Heart left ventricle (tissue), 13 donors: ENCODE measurements at regions not wholly inside any gene's neighbourhood (a gene's known extent, or its start where the extent isn't known, plus 50 kb on each side); places are given as distances from the start of the nearest gene placed in this dataset.

Experiments
- POLR2A ChIP-seq, 2 donors: fragments of 450-650 bp; IDR thresholded peaks; one replicate each; pipeline ENCODE4 v1.6.1; 2017; ENCODE audit warnings: antibody characterized with exemption in 2 of 2, mild to moderate bottlenecking in 2 of 2, moderate library complexity in 2 of 2
- TF ChIP-seq, protein P1 (sequence below), 12 donors: fragments of 200-600 bp; sonication (generic) in 4 of 12; IDR thresholded peaks; one replicate each; pipeline versions ENCODE4 v1.5.0 to v1.8.0; 2018 to 2022; ENCODE audit warnings: antibody characterized with exemption in 12 of 12, mild to moderate bottlenecking in 5 of 12
- donor health status: ischemic (EF 13 %, LVEDD 7.1; RV severe dilation, severe dysfunction).
- donor health status: DM: no; HTN: yes; CAD: no.
- donor health status: DM: no; HTN: no; CAD: no.
- donor health status: ischemic (EF 25% LVEDD 6.9; RV normal size, moderate dysfunction).
- donor health status: ischemic (EF 25% LVEDD 5.7; RV mildly dilated, moderate dysfunction).
- donor health status: ischemic (EF 35%, LVEDD 5.7; RV mildly dilated, moderate dysfunction).
- donor health status: nonischemic (EF 11% LVEDD 7.7; RV severe dilation, severe dysfunction).
- donor health status: DM: yes; HTN: yes; CAD: no.
- donor health status: PGD.
- donor health status: ischemic (EF 29% LVEDD 5.4; RV normal size, mild dysfunction).
- donor health status: nonischemic (EF 23%, LVEDD 6.1; RV moderate dilation, normal function).

DNA sequence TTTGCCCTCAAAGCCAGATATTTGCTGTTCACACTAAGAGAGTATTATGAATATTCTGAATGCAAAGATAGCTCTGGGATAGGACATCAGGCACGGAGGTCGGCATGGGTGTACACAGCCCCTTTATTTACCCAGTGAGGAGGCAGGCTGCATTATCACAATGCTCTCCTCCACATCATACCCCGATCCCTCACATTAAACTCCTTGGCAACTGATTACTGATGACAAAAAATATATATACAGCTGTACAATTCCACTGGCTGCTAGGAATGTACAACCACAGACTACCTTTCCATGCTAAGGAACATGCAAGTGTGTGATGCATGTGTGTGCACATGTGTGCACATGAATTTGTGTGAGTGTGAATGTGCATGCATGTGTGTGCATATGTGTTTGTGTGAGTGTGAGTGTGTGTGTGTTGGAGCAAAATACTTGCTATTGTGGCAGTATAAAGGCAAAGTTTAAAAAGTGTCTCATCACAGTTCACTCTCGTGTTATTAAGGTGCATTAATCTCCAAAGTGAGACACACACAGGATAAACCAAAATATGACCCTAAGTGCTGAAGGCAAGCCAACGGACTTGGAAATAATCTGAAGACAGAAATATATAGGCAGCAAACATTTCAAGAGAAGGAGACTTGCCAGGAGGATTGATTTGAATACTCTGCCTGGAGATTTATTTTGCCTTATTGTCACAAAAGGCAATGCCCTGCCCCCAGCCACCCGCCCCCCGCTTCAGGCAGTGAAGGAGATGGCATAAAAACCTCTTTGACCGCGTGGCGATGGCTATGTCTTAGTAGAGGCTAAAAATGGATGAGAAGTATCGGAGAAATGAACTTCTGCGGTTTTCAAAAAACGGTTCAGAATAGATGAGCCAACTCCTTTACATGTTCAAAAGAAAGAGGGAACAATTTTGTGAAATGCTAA lies 274.8 kb downstream of the TSHZ3 start:
- TF ChIP-seq, protein P1, sequence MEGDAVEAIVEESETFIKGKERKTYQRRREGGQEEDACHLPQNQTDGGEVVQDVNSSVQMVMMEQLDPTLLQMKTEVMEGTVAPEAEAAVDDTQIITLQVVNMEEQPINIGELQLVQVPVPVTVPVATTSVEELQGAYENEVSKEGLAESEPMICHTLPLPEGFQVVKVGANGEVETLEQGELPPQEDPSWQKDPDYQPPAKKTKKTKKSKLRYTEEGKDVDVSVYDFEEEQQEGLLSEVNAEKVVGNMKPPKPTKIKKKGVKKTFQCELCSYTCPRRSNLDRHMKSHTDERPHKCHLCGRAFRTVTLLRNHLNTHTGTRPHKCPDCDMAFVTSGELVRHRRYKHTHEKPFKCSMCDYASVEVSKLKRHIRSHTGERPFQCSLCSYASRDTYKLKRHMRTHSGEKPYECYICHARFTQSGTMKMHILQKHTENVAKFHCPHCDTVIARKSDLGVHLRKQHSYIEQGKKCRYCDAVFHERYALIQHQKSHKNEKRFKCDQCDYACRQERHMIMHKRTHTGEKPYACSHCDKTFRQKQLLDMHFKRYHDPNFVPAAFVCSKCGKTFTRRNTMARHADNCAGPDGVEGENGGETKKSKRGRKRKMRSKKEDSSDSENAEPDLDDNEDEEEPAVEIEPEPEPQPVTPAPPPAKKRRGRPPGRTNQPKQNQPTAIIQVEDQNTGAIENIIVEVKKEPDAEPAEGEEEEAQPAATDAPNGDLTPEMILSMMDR (IDR thresholded peaks at IDR 0.05) = no peak
- TF ChIP-seq POLR2A (IDR thresholded peaks at IDR 0.05) = no peak
